Adipocyte (in vitro differentiated cells): ENCODE measurements at regions not wholly inside any gene's neighbourhood (a gene's known extent, or its start where the extent isn't known, plus 50 kb on each side); places are given as distances from the start of the nearest gene placed in this dataset.
"Not testable (repeated sequence)": the region's sequence is repeated elsewhere in the genome, so short reads cannot be mapped to it uniquely, and the experiment has no call there.

Experiments
- DNase-seq: peaks from one replicate; pipeline ENCODE4 v3.0.0-alpha.2; 2015; ENCODE audit warnings: low read depth
- H3K27me3 ChIP-seq: replicated peaks from 2 replicates; pipeline ENCODE4 v1.7.0; 2013; ENCODE audit warnings: mild to moderate bottlenecking, low read length, moderate library complexity; ENCODE audit not compliant: control insufficient read depth, insufficient read depth
- H3K36me3 ChIP-seq: 2 replicates; pipeline ENCODE4 v1.7.0; 2013; ENCODE audit warnings: low read length, mild to moderate bottlenecking, moderate library complexity; ENCODE audit not compliant: control insufficient read depth, insufficient read depth, severe bottlenecking
- H3K4me1 ChIP-seq: 2 replicates; pipeline ENCODE4 v1.7.0; 2013; ENCODE audit warnings: mild to moderate bottlenecking, low read length, moderate library complexity; ENCODE audit not compliant: control insufficient read depth, insufficient read depth
- H3K4me3 ChIP-seq: 2 replicates; pipeline ENCODE4 v1.7.0; 2013; ENCODE audit warnings: mild to moderate bottlenecking, low read length, moderate library complexity
- H3K9ac ChIP-seq: 2 replicates; pipeline ENCODE4 v1.7.0; 2013; ENCODE audit warnings: mild to moderate bottlenecking, low read length, moderate library complexity
- H3K9me3 ChIP-seq: 2 replicates; pipeline ENCODE4 v1.7.0; 2013; ENCODE audit warnings: mild to moderate bottlenecking, low read length, moderate library complexity; ENCODE audit not compliant: control insufficient read depth

- no peaks in the 10 kb centered on the region for H3K36me3 ChIP-seq
- H3K9ac ChIP-seq = no peak overlapping the region
- no peak overlapping the region for H3K4me3 ChIP-seq
- no peak for DNase-seq
- no peaks in the 10 kb centered on the region for H3K27me3 ChIP-seq
- H3K9me3 ChIP-seq = no peaks in the 10 kb centered on the region
- no peaks in the 10 kb centered on the region for H3K4me1 ChIP-seq
These were observed 637.9 kb downstream of the NXPH1 start for GRCh38 chr7:9071160-9071762.

GRCh38 chr7:9075774-9076173, 642.4 kb downstream of the NXPH1 start:
- not testable (repeated sequence) for H3K4me1 ChIP-seq

GRCh38 chr7:9082203-9082602, 648.8 kb downstream of the NXPH1 start:
- Histone ChIP-seq H3K4me1 (no peaks in the 10 kb centered on the region), H3K36me3 (no peaks in the 10 kb centered on the region), H3K9me3 (peaks cover 4% of the 10 kb centered on the region), H3K4me3 (no peak overlapping the region), H3K9ac (no peak overlapping the region), H3K27me3 (no peaks in the 10 kb centered on the region)
- DNase-seq = no peak

More at GRCh38 chr7:9075774-9076173, 642.4 kb downstream of the NXPH1 start:
- DNase-seq, H3K9ac ChIP-seq, H3K27me3 ChIP-seq, H3K4me3 ChIP-seq, H3K9me3 ChIP-seq, H3K36me3 ChIP-seq: not testable (repeated sequence)

- H3K4me3 ChIP-seq = no peak overlapping the region
- H3K9me3 ChIP-seq = peaks cover 4% of the 10 kb centered on the region
- no peaks in the 10 kb centered on the region for H3K36me3 ChIP-seq
- DNase-seq = no peak
- no peaks in the 10 kb centered on the region for H3K4me1 ChIP-seq
- no peak overlapping the region for H3K9ac ChIP-seq
- no peaks in the 10 kb centered on the region for H3K27me3 ChIP-seq
These were observed 650.4 kb downstream of the NXPH1 start for GRCh38 chr7:9083837-9084236.

GRCh38 chr7:9091282-9091681, 657.9 kb downstream of the NXPH1 start:
- no peak for DNase-seq
- no peak overlapping the region for H3K4me3 ChIP-seq
- no peaks in the 10 kb centered on the region for H3K4me1 ChIP-seq
- no peaks in the 10 kb centered on the region for H3K27me3 ChIP-seq
- no peak overlapping the region for H3K9ac ChIP-seq
- H3K9me3 ChIP-seq = peaks cover 3% of the 10 kb centered on the region
- H3K36me3 ChIP-seq = no peaks in the 10 kb centered on the region

GRCh38 chr7:9097565-9098060, 664.2 kb downstream of the NXPH1 start:
- peaks cover 7% of the 10 kb centered on the region for H3K9me3 ChIP-seq
- no peaks in the 10 kb centered on the region for H3K4me1 ChIP-seq
- H3K27me3 ChIP-seq = no peaks in the 10 kb centered on the region
- DNase-seq = no peak
- H3K4me3 ChIP-seq = no peak overlapping the region
- H3K36me3 ChIP-seq = no peaks in the 10 kb centered on the region
- H3K9ac ChIP-seq = no peak overlapping the region

- no peaks in the 10 kb centered on the region for H3K27me3 ChIP-seq
- H3K36me3 ChIP-seq = no peaks in the 10 kb centered on the region
- no peak overlapping the region for H3K4me3 ChIP-seq
- peaks cover 7% of the 10 kb centered on the region for H3K9me3 ChIP-seq
- H3K4me1 ChIP-seq = no peaks in the 10 kb centered on the region
- H3K9ac ChIP-seq = no peak overlapping the region
- DNase-seq = no peak
These were observed 666.9 kb downstream of the NXPH1 start for GRCh38 chr7:9100289-9100688.

GRCh38 chr7:9102846-9103245, 669.4 kb downstream of the NXPH1 start:
- H3K4me3 ChIP-seq = no peak overlapping the region
- H3K27me3 ChIP-seq = no peaks in the 10 kb centered on the region
- H3K9me3 ChIP-seq = peaks cover 3% of the 10 kb centered on the region

GRCh38 chr7:9106747-9107146, 673.3 kb downstream of the NXPH1 start:
- no peaks in the 10 kb centered on the region for H3K36me3 ChIP-seq
- no peaks in the 10 kb centered on the region for H3K4me1 ChIP-seq
- no peak overlapping the region for H3K4me3 ChIP-seq
- peaks cover 8% of the 10 kb centered on the region for H3K9me3 ChIP-seq
- no peak for DNase-seq
- no peak overlapping the region for H3K9ac ChIP-seq
- H3K27me3 ChIP-seq = no peaks in the 10 kb centered on the region

More at GRCh38 chr7:9102846-9103245, 669.4 kb downstream of the NXPH1 start:
- no peak overlapping the region for H3K9ac ChIP-seq
- no peaks in the 10 kb centered on the region for H3K36me3 ChIP-seq
- DNase-seq = no peak
- no peaks in the 10 kb centered on the region for H3K4me1 ChIP-seq

GRCh38 chr7:9120331-9120730, 686.9 kb downstream of the NXPH1 start:
- DNase-seq = no peak
- Histone ChIP-seq H3K36me3 (no peaks in the 10 kb centered on the region), H3K9ac (no peak overlapping the region), H3K9me3 (no peaks in the 10 kb centered on the region), H3K4me3 (no peak overlapping the region), H3K4me1 (no peaks in the 10 kb centered on the region), H3K27me3 (no peaks in the 10 kb centered on the region)

GRCh38 chr7:9124320-9124719, 690.9 kb downstream of the NXPH1 start:
- Histone ChIP-seq H3K36me3 (no peaks in the 10 kb centered on the region), H3K4me3 (no peak overlapping the region), H3K4me1 (no peaks in the 10 kb centered on the region), H3K27me3 (no peaks in the 10 kb centered on the region), H3K9ac (no peak overlapping the region), H3K9me3 (peaks cover 4% of the 10 kb centered on the region)
- no peak for DNase-seq

GRCh38 chr7:9125246-9125645, 691.8 kb downstream of the NXPH1 start:
- DNase-seq = no peak
- Histone ChIP-seq H3K27me3 (no peaks in the 10 kb centered on the region), H3K9me3 (peaks cover 4% of the 10 kb centered on the region), H3K4me1 (no peaks in the 10 kb centered on the region), H3K9ac (no peak overlapping the region), H3K4me3 (no peak overlapping the region), H3K36me3 (no peaks in the 10 kb centered on the region)
